ENCODE measurements at regions not wholly inside any gene's neighbourhood (a gene's known extent, or its start where the extent isn't known, plus 50 kb on each side); places are given as distances from the start of the nearest gene placed in this dataset.

- no peaks in the 10 kb centered on the region for H3F3A ChIP-seq (ENCODE audit: insufficient read depth)
- no peaks in the 10 kb centered on the region for H3K79me2 ChIP-seq (ENCODE audit: insufficient read depth, low read length)
- no peaks in the 10 kb centered on the region for H3K9me2 ChIP-seq (replicated peaks; ENCODE audit: insufficient read depth, low read length)
- H3K36me3 ChIP-seq (ENCODE audit: low read length) = no peaks in the 10 kb centered on the region
- no peak overlapping the region for H3K4me2 ChIP-seq (ENCODE audit: low read depth, low read length, poor library complexity, severe bottlenecking)
- H3K27me3 ChIP-seq (ENCODE audit: low read length) = no peaks in the 10 kb centered on the region
- no peaks in the 10 kb centered on the region for H3K9me3 ChIP-seq (ENCODE audit: insufficient read depth, low read length)
- H4K20me1 ChIP-seq (ENCODE audit: low read depth, low read length) = no peaks in the 10 kb centered on the region
- H3K4me3 ChIP-seq (ENCODE audit: insufficient read depth, low read length, poor library complexity, severe bottlenecking) = no peak overlapping the region
- TF ChIP-seq CTCF (IDR thresholded peaks at IDR 0.05; ENCODE audit: insufficient read depth, low read length, poor library complexity, severe bottlenecking) (no peak), EZH2phosphoT487 (conservative IDR thresholded peaks at IDR 0.05; ENCODE audit: low read length) (no peak)
- H2AFZ ChIP-seq (ENCODE audit: low read depth, low read length, severe bottlenecking) = no peak overlapping the region
- no peak overlapping the region for H3K27ac ChIP-seq (ENCODE audit: low read depth, low read length)
- no peak overlapping the region for H3K9ac ChIP-seq (ENCODE audit: low read length)
Measured at GRCh38 chr12:127431594-127431993, 835.4 kb upstream of the TMEM132C start.

GRCh38 chr12:127435439-127435838, 831.5 kb upstream of the TMEM132C start:
- no peaks in the 10 kb centered on the region for H3F3A ChIP-seq (ENCODE audit: insufficient read depth)
- H3K27ac ChIP-seq (ENCODE audit: low read depth, low read length) = no peak overlapping the region
- H3K36me3 ChIP-seq (ENCODE audit: low read length) = no peaks in the 10 kb centered on the region
- no peaks in the 10 kb centered on the region for H3K9me2 ChIP-seq (replicated peaks; ENCODE audit: insufficient read depth, low read length)
- no peaks in the 10 kb centered on the region for H3K27me3 ChIP-seq (ENCODE audit: low read length)
- no peaks in the 10 kb centered on the region for H3K79me2 ChIP-seq (ENCODE audit: insufficient read depth, low read length)
- no peak overlapping the region for H3K4me3 ChIP-seq (ENCODE audit: insufficient read depth, low read length, poor library complexity, severe bottlenecking)
- no peak for TF ChIP-seq CTCF (IDR thresholded peaks at IDR 0.05; ENCODE audit: insufficient read depth, low read length, poor library complexity, severe bottlenecking)
- no peak for TF ChIP-seq EZH2phosphoT487 (conservative IDR thresholded peaks at IDR 0.05; ENCODE audit: low read length)
- no peak overlapping the region for H3K9ac ChIP-seq (ENCODE audit: low read length)
- no peak overlapping the region for H3K4me2 ChIP-seq (ENCODE audit: low read depth, low read length, poor library complexity, severe bottlenecking)
- no peak overlapping the region for H2AFZ ChIP-seq (ENCODE audit: low read depth, low read length, severe bottlenecking)
- H3K9me3 ChIP-seq (ENCODE audit: insufficient read depth, low read length) = no peaks in the 10 kb centered on the region
- no peaks in the 10 kb centered on the region for H4K20me1 ChIP-seq (ENCODE audit: low read depth, low read length)

- H2AFZ ChIP-seq (ENCODE audit: low read depth, low read length, severe bottlenecking) = no peak overlapping the region
- H3K4me3 ChIP-seq (ENCODE audit: insufficient read depth, low read length, poor library complexity, severe bottlenecking) = no peak overlapping the region
- no peak overlapping the region for H3K9ac ChIP-seq (ENCODE audit: low read length)
- no peaks in the 10 kb centered on the region for H4K20me1 ChIP-seq (ENCODE audit: low read depth, low read length)
- TF ChIP-seq EZH2phosphoT487 (conservative IDR thresholded peaks at IDR 0.05; ENCODE audit: low read length) (no peak), CTCF (IDR thresholded peaks at IDR 0.05; ENCODE audit: insufficient read depth, low read length, poor library complexity, severe bottlenecking) (no peak)
- no peaks in the 10 kb centered on the region for H3K9me2 ChIP-seq (replicated peaks; ENCODE audit: insufficient read depth, low read length)
- H3K9me3 ChIP-seq (ENCODE audit: insufficient read depth, low read length) = no peaks in the 10 kb centered on the region
- no peak overlapping the region for H3K4me2 ChIP-seq (ENCODE audit: low read depth, low read length, poor library complexity, severe bottlenecking)
- H3K36me3 ChIP-seq (ENCODE audit: low read length) = no peaks in the 10 kb centered on the region
- H3F3A ChIP-seq (ENCODE audit: insufficient read depth) = no peaks in the 10 kb centered on the region
- H3K27ac ChIP-seq (ENCODE audit: low read depth, low read length) = no peak overlapping the region
- no peaks in the 10 kb centered on the region for H3K27me3 ChIP-seq (ENCODE audit: low read length)
- H3K79me2 ChIP-seq (ENCODE audit: insufficient read depth, low read length) = no peaks in the 10 kb centered on the region
Measured at GRCh38 chr12:127438512-127439244, 828.3 kb upstream of the TMEM132C start.
